Neural cell (in vitro differentiated cells): ENCODE measurements at regions not wholly inside any gene's neighbourhood (a gene's known extent, or its start where the extent isn't known, plus 50 kb on each side); places are given as distances from the start of the nearest gene placed in this dataset.

ENCODE experiments used
- H2AFZ ChIP-seq: fragments of 200-600, 300-800 bp; sonication (generic), shearing (Covaris generic); 2 replicates; pipeline ENCODE4 v1.6.0; 2014; ENCODE audit warnings: low read depth, mild to moderate bottlenecking, antibody characterized with exemption, low read length, moderate library complexity
- H3F3A ChIP-seq: fragments of 200-600 bp; shearing (Covaris generic); 2 replicates; pipeline ENCODE4 v1.6.1; 2016; ENCODE audit warnings: mild to moderate bottlenecking, moderate library complexity, mixed read lengths, antibody characterized with exemption, low read length; ENCODE audit not compliant: insufficient read depth, poor library complexity, severe bottlenecking
- H3K27ac ChIP-seq: fragments of 200-600, 300-800 bp; sonication (generic), shearing (Covaris generic); 2 replicates; pipeline ENCODE4 v1.5.1; 2014; ENCODE audit warnings: mild to moderate bottlenecking, low read length, moderate library complexity
- H3K27me3 ChIP-seq: fragments of 300-800, 200-600 bp; sonication (generic), shearing (Covaris generic); 2 replicates; pipeline ENCODE4 v1.6.0; 2014; ENCODE audit warnings: mild to moderate bottlenecking, low read depth, low read length, moderate library complexity; ENCODE audit not compliant: insufficient read depth
- H3K36me3 ChIP-seq: fragments of 300-800, 200-600 bp; sonication (generic), shearing (Covaris generic); 2 replicates; pipeline ENCODE4 v1.5.1; 2014; ENCODE audit warnings: mild to moderate bottlenecking, antibody characterized with exemption, low read length, moderate library complexity; ENCODE audit not compliant: insufficient read depth
- H3K4me2 ChIP-seq: fragments of 300-800, 200-600 bp; sonication (generic), shearing (Covaris generic); 2 replicates; pipeline ENCODE4 v1.6.0; 2014; ENCODE audit warnings: mild to moderate bottlenecking, low read length
- H3K4me3 ChIP-seq: fragments of 300-800, 200-600 bp; sonication (generic), shearing (Covaris generic); 2 replicates; pipeline ENCODE4 v1.5.1; 2014; ENCODE audit warnings: mild to moderate bottlenecking, low read length, moderate library complexity
- H3K79me2 ChIP-seq: fragments of 200-600 bp; shearing (Covaris generic); replicated peaks from 2 replicates; pipeline ENCODE4 v1.6.0; 2014; ENCODE audit warnings: mild to moderate bottlenecking, low read length, moderate library complexity; ENCODE audit not compliant: insufficient read depth
- H3K9ac ChIP-seq: fragments of 300-800, 200-600 bp; sonication (generic), shearing (Covaris generic); 2 replicates; pipeline ENCODE4 v1.6.1; 2016; ENCODE audit warnings: mild to moderate bottlenecking, low read length, mixed read lengths
- H3K9me2 ChIP-seq: fragments of 200-600 bp; shearing (Covaris generic); 2 replicates; pipeline ENCODE4 v1.6.1; 2016; ENCODE audit warnings: mild to moderate bottlenecking, low read length, mixed read lengths; ENCODE audit not compliant: insufficient read depth
- H3K9me3 ChIP-seq: fragments of 200-600, 300-800 bp; sonication (generic), shearing (Covaris generic); 2 replicates; pipeline ENCODE4 v1.6.1; 2016; ENCODE audit warnings: mild to moderate bottlenecking, mixed run types, low read length, moderate library complexity, mixed read lengths
- H4K20me1 ChIP-seq: fragments of 200-600 bp; shearing (Covaris generic); 2 replicates; pipeline ENCODE4 v1.6.1; 2016; ENCODE audit warnings: mild to moderate bottlenecking, mixed run types; ENCODE audit not compliant: insufficient read depth
- CTCF ChIP-seq: fragments of 450-650 bp; IDR thresholded peaks from 2 replicates; pipeline ENCODE4 v1.5.1; 2014; ENCODE audit warnings: antibody characterized with exemption, mild to moderate bottlenecking, moderate library complexity; ENCODE audit not compliant: poor library complexity, severe bottlenecking
- EP300 ChIP-seq: fragments of 450-650 bp; conservative IDR thresholded peaks from 2 replicates; pipeline ENCODE4 v1.6.1; 2014; ENCODE audit warnings: antibody characterized with exemption, mild to moderate bottlenecking, moderate library complexity; ENCODE audit not compliant: poor library complexity, severe bottlenecking
- EZH2 ChIP-seq: fragments of 200-600, 300-800 bp; shearing (Covaris generic), sonication (generic); IDR thresholded peaks from 2 replicates; pipeline ENCODE4 v1.6.1; 2014; ENCODE audit warnings: antibody characterized with exemption, low read length, borderline replicate concordance, mild to moderate bottlenecking; ENCODE audit not compliant: insufficient read depth, poor library complexity, severe bottlenecking
- MXI1 ChIP-seq: fragments of 450-650 bp; conservative IDR thresholded peaks from 2 replicates; pipeline ENCODE4 v1.6.1; 2014; ENCODE audit warnings: antibody characterized with exemption, mild to moderate bottlenecking; ENCODE audit not compliant: poor library complexity, severe bottlenecking
- POLR2AphosphoS5 ChIP-seq: IDR thresholded peaks from 2 replicates; pipeline ENCODE4 v1.6.1; 2012
- RAD21 ChIP-seq: fragments of 450-650 bp; conservative IDR thresholded peaks from 2 replicates; pipeline ENCODE4 v1.6.1; 2014; ENCODE audit warnings: antibody characterized with exemption, mild to moderate bottlenecking, moderate library complexity
- REST ChIP-seq: IDR thresholded peaks from 2 replicates; pipeline ENCODE4 v1.6.1; 2012; ENCODE audit warnings: borderline replicate concordance
- SMC3 ChIP-seq: fragments of 450-650 bp; conservative IDR thresholded peaks from 2 replicates; pipeline ENCODE4 v1.6.1; 2014; ENCODE audit warnings: antibody characterized with exemption, mild to moderate bottlenecking, moderate library complexity; ENCODE audit not compliant: poor library complexity
- TAF1 ChIP-seq: IDR thresholded peaks from 2 replicates; pipeline ENCODE4 v1.6.1; 2012; ENCODE audit warnings: low read depth

GRCh38 chr13:108534728-108535127 lies 94.7 kb upstream of the MYO16 start:
- no peaks in the 10 kb centered on the region for H4K20me1 ChIP-seq
- no peaks in the 10 kb centered on the region for H3K27me3 ChIP-seq
- H3K4me2 ChIP-seq, result no peak overlapping the region
- no peak overlapping the region for H3K4me3 ChIP-seq
- no peaks in the 10 kb centered on the region for H3F3A ChIP-seq
- TF ChIP-seq POLR2AphosphoS5 (no peak), CTCF (no peak), EP300 (no peak), SMC3 (no peak), RAD21 (no peak), EZH2 (no peak), TAF1 (no peak), REST (no peak), MXI1 (no peak)
- no peaks in the 10 kb centered on the region for H3K9me3 ChIP-seq
- no peak overlapping the region for H3K9ac ChIP-seq
- no peaks in the 10 kb centered on the region for H3K36me3 ChIP-seq
- no peaks in the 10 kb centered on the region for H3K79me2 ChIP-seq
- H2AFZ ChIP-seq, result no peak overlapping the region
- no peaks in the 10 kb centered on the region for H3K9me2 ChIP-seq
- no peak overlapping the region for H3K27ac ChIP-seq

- H3K9ac ChIP-seq, result no peak overlapping the region
- no peaks in the 10 kb centered on the region for H3K36me3 ChIP-seq
- no peaks in the 10 kb centered on the region for H3K27me3 ChIP-seq
- no peaks in the 10 kb centered on the region for H3K79me2 ChIP-seq
- TF ChIP-seq REST (no peak), CTCF (no peak), MXI1 (no peak), EP300 (no peak), POLR2AphosphoS5 (no peak), SMC3 (no peak), RAD21 (no peak), TAF1 (no peak), EZH2 (no peak)
- no peaks in the 10 kb centered on the region for H3F3A ChIP-seq
- H4K20me1 ChIP-seq, result no peaks in the 10 kb centered on the region
- no peaks in the 10 kb centered on the region for H3K9me2 ChIP-seq
- H3K4me2 ChIP-seq, result no peak overlapping the region
- H3K4me3 ChIP-seq, result no peak overlapping the region
- H3K9me3 ChIP-seq, result no peaks in the 10 kb centered on the region
- H2AFZ ChIP-seq, result no peak overlapping the region
- H3K27ac ChIP-seq, result no peak overlapping the region
These were observed 79.5 kb upstream of the MYO16 start for GRCh38 chr13:108549934-108550333.
